Esophagus squamous epithelium (tissue), 4 donors: ENCODE measurements at regions not wholly inside any gene's neighbourhood (a gene's known extent, or its start where the extent isn't known, plus 50 kb on each side); places are given as distances from the start of the nearest gene placed in this dataset.

Experiments used
- CTCF ChIP-seq, 6 experiments: fragments of 450-650 bp in 4 of 6; fragments of 200-600 bp in 2 of 6; sonication (generic) in 2 of 6; IDR thresholded peaks; one replicate each; pipeline ENCODE4 v1.5.1; 2016 to 2019; ENCODE audit warnings: antibody characterized with exemption in 6 of 6, mild to moderate bottlenecking in 4 of 6, moderate library complexity in 4 of 6
- POLR2A ChIP-seq, 4 donors: fragments of 450-650 bp; IDR thresholded peaks; one replicate each; pipeline ENCODE4 v1.6.1; 2017; ENCODE audit warnings: antibody characterized with exemption in 4 of 4, mild to moderate bottlenecking in 4 of 4, moderate library complexity in 3 of 4

DNA sequence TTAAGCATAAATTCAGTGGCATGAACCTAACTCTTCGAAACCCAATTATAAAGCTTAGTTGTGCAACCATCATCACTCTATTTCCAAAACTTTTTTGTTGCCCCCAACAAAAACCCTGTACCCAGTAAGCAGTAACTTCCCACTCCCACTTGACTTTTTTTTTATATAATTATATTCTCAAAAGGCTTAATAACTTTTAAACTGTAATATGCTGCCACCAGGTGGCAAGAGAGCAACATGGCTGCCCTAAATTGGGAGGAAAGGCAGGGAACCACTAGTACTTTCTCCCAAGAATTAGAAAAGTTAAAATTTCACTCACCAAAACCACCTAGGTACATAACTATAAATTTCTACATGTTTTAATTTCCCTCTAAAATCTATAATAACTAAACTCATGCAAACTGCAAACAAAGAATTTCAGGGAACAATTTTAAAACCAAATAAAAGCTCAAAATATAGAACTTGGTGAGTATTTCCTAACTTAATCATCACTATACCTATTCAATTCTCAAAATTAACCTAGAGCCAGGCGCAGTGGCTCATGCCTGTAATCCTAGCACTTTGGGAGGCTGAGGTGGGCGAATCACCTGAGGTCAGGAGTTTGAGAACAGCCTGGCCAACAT lies 50.2 kb upstream of the RNF38 start:
- TF ChIP-seq POLR2A (IDR thresholded peaks at IDR 0.05) (no peak), CTCF (IDR thresholded peaks at IDR 0.05) (peak; percentile 62 to 75 (median 64))
